GM23338 (cell line): ENCODE measurements at regions not wholly inside any gene's neighbourhood (a gene's known extent, or its start where the extent isn't known, plus 50 kb on each side); places are given as distances from the start of the nearest gene placed in this dataset.

Experiments
- CREB1 ChIP-seq: fragments of 250-450 bp; sonication (Bioruptor Pico); IDR thresholded peaks from 2 replicates; pipeline ENCODE4 v1.5.0; 2020; ENCODE audit warnings: low read depth, mild to moderate bottlenecking, moderate library complexity
- EZH2 ChIP-seq: fragments of 200-600 bp; sonication (generic); IDR thresholded peaks from one replicate; pipeline ENCODE4 v1.8.0; 2017; ENCODE audit warnings: antibody characterized with exemption, mild to moderate bottlenecking, low read depth; ENCODE audit not compliant: unreplicated experiment
- EZH2phosphoT487 ChIP-seq: fragments of 200-600 bp; sonication (generic); IDR thresholded peaks from one replicate; pipeline ENCODE4 v1.8.1; 2018; ENCODE audit warnings: antibody characterized with exemption; ENCODE audit not compliant: unreplicated experiment
- JUNB ChIP-seq: IDR thresholded peaks from one replicate; pipeline ENCODE4 v1.6.1; 2016; ENCODE audit warnings: antibody characterized with exemption; ENCODE audit not compliant: unreplicated experiment
- POLR2AphosphoS5 ChIP-seq: IDR thresholded peaks from 2 replicates; pipeline ENCODE4 v1.6.1; 2016; ENCODE audit warnings: antibody characterized with exemption, low read depth
- ZNF114 ChIP-seq: fragments of 250-450 bp; sonication (Bioruptor Pico); IDR thresholded peaks from 2 replicates; pipeline ENCODE4 v1.5.0; 2020; ENCODE audit warnings: mild to moderate bottlenecking, moderate library complexity
- ZNF331 ChIP-seq: fragments of 250-450 bp; sonication (Bioruptor Pico); IDR thresholded peaks from 2 replicates; pipeline ENCODE4 v1.5.0; 2020; ENCODE audit warnings: low read depth, mild to moderate bottlenecking, moderate library complexity
- TF ChIP-seq, protein P1 (sequence below), 2 experiments: fragments of 200-600 bp in 1 of 2; sonication (generic) in 1 of 2; conservative IDR thresholded peaks; 2 replicates each; pipeline versions ENCODE4 v1.5.1 to v1.6.1; 2016 to 2017; ENCODE audit warnings: antibody characterized with exemption in 2 of 2, low read depth in 2 of 2, mild to moderate bottlenecking in 2 of 2, moderate library complexity in 1 of 2
- TF ChIP-seq, protein P2 (sequence below): IDR thresholded peaks from one replicate; pipeline ENCODE4 v1.6.1; 2018; ENCODE audit warnings: antibody characterized with exemption; ENCODE audit not compliant: unreplicated experiment

DNA sequence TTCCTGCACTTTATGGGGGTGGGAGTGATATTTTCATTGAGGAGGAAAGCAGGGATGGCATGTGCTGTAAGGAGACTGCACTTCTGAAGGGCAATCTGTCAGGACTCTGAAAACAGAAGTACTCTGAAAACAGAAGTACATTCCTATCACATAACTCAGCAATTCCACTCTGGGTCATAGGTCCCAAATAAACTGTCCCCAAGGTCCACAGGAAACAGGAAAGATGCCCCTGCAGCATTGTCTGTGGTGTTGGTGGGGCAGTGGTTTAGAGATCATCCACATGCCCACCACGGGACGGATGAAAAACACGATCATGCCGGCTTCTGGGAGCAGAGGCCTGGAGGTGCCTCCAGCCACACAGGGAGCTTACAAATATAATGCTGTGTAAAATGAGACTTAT lies 150.3 kb downstream of the OTOR start:
- TF ChIP-seq, protein P1, sequence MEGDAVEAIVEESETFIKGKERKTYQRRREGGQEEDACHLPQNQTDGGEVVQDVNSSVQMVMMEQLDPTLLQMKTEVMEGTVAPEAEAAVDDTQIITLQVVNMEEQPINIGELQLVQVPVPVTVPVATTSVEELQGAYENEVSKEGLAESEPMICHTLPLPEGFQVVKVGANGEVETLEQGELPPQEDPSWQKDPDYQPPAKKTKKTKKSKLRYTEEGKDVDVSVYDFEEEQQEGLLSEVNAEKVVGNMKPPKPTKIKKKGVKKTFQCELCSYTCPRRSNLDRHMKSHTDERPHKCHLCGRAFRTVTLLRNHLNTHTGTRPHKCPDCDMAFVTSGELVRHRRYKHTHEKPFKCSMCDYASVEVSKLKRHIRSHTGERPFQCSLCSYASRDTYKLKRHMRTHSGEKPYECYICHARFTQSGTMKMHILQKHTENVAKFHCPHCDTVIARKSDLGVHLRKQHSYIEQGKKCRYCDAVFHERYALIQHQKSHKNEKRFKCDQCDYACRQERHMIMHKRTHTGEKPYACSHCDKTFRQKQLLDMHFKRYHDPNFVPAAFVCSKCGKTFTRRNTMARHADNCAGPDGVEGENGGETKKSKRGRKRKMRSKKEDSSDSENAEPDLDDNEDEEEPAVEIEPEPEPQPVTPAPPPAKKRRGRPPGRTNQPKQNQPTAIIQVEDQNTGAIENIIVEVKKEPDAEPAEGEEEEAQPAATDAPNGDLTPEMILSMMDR (conservative IDR thresholded peaks at IDR 0.05; ENCODE audit: low read depth in 2 of 2): no peak
- no peak for TF ChIP-seq ZNF331
- no peak for TF ChIP-seq EZH2
- no peak for TF ChIP-seq ZNF114 (CRISPR knock-in tag)
- no peak for TF ChIP-seq JUNB
- TF ChIP-seq POLR2AphosphoS5: no peak
- TF ChIP-seq, protein P2, sequence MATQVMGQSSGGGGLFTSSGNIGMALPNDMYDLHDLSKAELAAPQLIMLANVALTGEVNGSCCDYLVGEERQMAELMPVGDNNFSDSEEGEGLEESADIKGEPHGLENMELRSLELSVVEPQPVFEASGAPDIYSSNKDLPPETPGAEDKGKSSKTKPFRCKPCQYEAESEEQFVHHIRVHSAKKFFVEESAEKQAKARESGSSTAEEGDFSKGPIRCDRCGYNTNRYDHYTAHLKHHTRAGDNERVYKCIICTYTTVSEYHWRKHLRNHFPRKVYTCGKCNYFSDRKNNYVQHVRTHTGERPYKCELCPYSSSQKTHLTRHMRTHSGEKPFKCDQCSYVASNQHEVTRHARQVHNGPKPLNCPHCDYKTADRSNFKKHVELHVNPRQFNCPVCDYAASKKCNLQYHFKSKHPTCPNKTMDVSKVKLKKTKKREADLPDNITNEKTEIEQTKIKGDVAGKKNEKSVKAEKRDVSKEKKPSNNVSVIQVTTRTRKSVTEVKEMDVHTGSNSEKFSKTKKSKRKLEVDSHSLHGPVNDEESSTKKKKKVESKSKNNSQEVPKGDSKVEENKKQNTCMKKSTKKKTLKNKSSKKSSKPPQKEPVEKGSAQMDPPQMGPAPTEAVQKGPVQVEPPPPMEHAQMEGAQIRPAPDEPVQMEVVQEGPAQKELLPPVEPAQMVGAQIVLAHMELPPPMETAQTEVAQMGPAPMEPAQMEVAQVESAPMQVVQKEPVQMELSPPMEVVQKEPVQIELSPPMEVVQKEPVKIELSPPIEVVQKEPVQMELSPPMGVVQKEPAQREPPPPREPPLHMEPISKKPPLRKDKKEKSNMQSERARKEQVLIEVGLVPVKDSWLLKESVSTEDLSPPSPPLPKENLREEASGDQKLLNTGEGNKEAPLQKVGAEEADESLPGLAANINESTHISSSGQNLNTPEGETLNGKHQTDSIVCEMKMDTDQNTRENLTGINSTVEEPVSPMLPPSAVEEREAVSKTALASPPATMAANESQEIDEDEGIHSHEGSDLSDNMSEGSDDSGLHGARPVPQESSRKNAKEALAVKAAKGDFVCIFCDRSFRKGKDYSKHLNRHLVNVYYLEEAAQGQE: no peak
- TF ChIP-seq EZH2phosphoT487: no peak
- TF ChIP-seq CREB1: no peak
